ENCODE measurements at regions not wholly inside any gene's neighbourhood (a gene's known extent, or its start where the extent isn't known, plus 50 kb on each side); places are given as distances from the start of the nearest gene placed in this dataset.

- Histone ChIP-seq H3K36me3 (replicated peaks in 1 of 2; ENCODE audit: insufficient read depth in 1 of 2, low read depth in 2 of 2) (no peaks in the 10 kb centered on the region), H3K27ac (no peak overlapping the region), H3K9me3 (no peaks in the 10 kb centered on the region), H3K27me3 (no peaks in the 10 kb centered on the region), H3K4me1 (peaks cover 35% of the 10 kb centered on the region), H3K4me3 (no peak overlapping the region)
- TF ChIP-seq POLR2A (IDR thresholded peaks at IDR 0.05) = no peak
- TF ChIP-seq CTCF (IDR thresholded peaks at IDR 0.05) = no peak
- 86 to 93% methylated on average over 1 of the region's 1 CpG for WGBS, 2 donors
- ATAC-seq = no peak
- intact Hi-C loops (cut with DNase I) = no loop called here
- DNase-seq = no peak
Measured at GRCh38 chr10:113450906-113451305, 101.9 kb upstream of the HABP2 start.

- TF ChIP-seq POLR2A (IDR thresholded peaks at IDR 0.05) = no peak
- no peak for TF ChIP-seq CTCF (IDR thresholded peaks at IDR 0.05)
- H3K27ac ChIP-seq = no peak overlapping the region
Measured at GRCh38 chr10:113452146-113452845, 100.6 kb upstream of the HABP2 start.

GRCh38 chr10:113453351-113453750 lies 99.5 kb upstream of the HABP2 start:
- Histone ChIP-seq H3K27me3 (no peaks in the 10 kb centered on the region), H3K4me3 (no peak overlapping the region), H3K27ac (no peak overlapping the region), H3K4me1 (peaks cover 15% of the 10 kb centered on the region), H3K9me3 (no peaks in the 10 kb centered on the region), H3K36me3 (replicated peaks in 1 of 2; ENCODE audit: insufficient read depth in 1 of 2, low read depth in 2 of 2) (no peaks in the 10 kb centered on the region)
- intact Hi-C loops (cut with DNase I) = no loop called here
- no peak for ATAC-seq
- TF ChIP-seq POLR2A (IDR thresholded peaks at IDR 0.05) (no peak), CTCF (IDR thresholded peaks at IDR 0.05) (no peak)
- DNase-seq = no peak
- WGBS, 2 donors = 87 to 89% methylated on average over 6 of the region's 6 CpGs

More at GRCh38 chr10:113452146-113452845, 100.6 kb upstream of the HABP2 start:
- WGBS, 2 donors = 53 to 58% methylated on average over 5 of the region's 5 CpGs
- DNase-seq = no peak
- Histone ChIP-seq H3K36me3 (replicated peaks in 1 of 2; ENCODE audit: insufficient read depth in 1 of 2, low read depth in 2 of 2) (no peaks in the 10 kb centered on the region), H3K27me3 (no peaks in the 10 kb centered on the region), H3K9me3 (no peaks in the 10 kb centered on the region), H3K4me1 (peaks cover 23% of the 10 kb centered on the region), H3K4me3 (no peak overlapping the region)
- ATAC-seq = no peak
- intact Hi-C loops (cut with DNase I) = no loop called here

GRCh38 chr10:113454341-113455061 lies 98.4 kb upstream of the HABP2 start:
- peaks cover 15% of the 10 kb centered on the region for H3K4me1 ChIP-seq
- H3K27ac ChIP-seq = peak overlapping the region in 1 of 4 donors; percentile 37
- H3K9me3 ChIP-seq = no peaks in the 10 kb centered on the region
- no peak overlapping the region for H3K4me3 ChIP-seq
- WGBS, 2 donors = 4 to 7% methylated on average over 12 to 15 of the region's 15 CpGs
- intact Hi-C loops (cut with DNase I) = no loop called here
- peak; percentile 87 for ATAC-seq
- peak; percentile 52 to 75 (median 60) for DNase-seq
- no peaks in the 10 kb centered on the region for H3K36me3 ChIP-seq (replicated peaks in 1 of 2; ENCODE audit: insufficient read depth in 1 of 2, low read depth in 2 of 2)
- no peaks in the 10 kb centered on the region for H3K27me3 ChIP-seq
- peak; percentile 45 to 77 (median 65) for TF ChIP-seq CTCF (IDR thresholded peaks at IDR 0.05)
- TF ChIP-seq POLR2A (IDR thresholded peaks at IDR 0.05) = no peak

Measured in body of pancreas (tissue), 4 donors.